ENCODE measurements at regions not wholly inside any gene's neighbourhood (a gene's known extent, or its start where the extent isn't known, plus 50 kb on each side); places are given as distances from the start of the nearest gene placed in this dataset.

- CTCF ChIA-PET = no interaction called here
These were observed 466.4 kb upstream of the ACVR2A start for GRCh38 chr2:147378403-147378802.

GRCh38 chr2:147375073-147375472, 469.8 kb upstream of the ACVR2A start:
- ChIA-PET CTCF (no interaction called here), POLR2A (no interaction called here)
- H3K27ac Mint-ChIP-seq = no peak overlapping the region
- ATAC-seq (ENCODE audit: low read depth) (no peak), DNase-seq (no peak)
- H3K36me3 Mint-ChIP-seq (ENCODE audit: low read depth) = no peaks in the 10 kb centered on the region
- TF ChIP-seq CTCF (IDR thresholded peaks at IDR 0.05) = no peak
- H3K4me1 Mint-ChIP-seq = no peaks in the 10 kb centered on the region
- intact Hi-C loops (cut with micrococcal nuclease) = no loop called here
- no peaks in the 10 kb centered on the region for H3K9me3 Mint-ChIP-seq
- no peaks in the 10 kb centered on the region for H3K27me3 Mint-ChIP-seq
- H3K4me3 Mint-ChIP-seq = no peak overlapping the region

More at GRCh38 chr2:147378403-147378802, 466.4 kb upstream of the ACVR2A start:
- Mint-ChIP-seq H3K36me3 (ENCODE audit: low read depth) (no peaks in the 10 kb centered on the region), H3K9me3 (no peaks in the 10 kb centered on the region), H3K4me3 (no peak overlapping the region), H3K27ac (no peak overlapping the region), H3K4me1 (no peaks in the 10 kb centered on the region), H3K27me3 (no peaks in the 10 kb centered on the region)
- intact Hi-C loops (cut with micrococcal nuclease) = no loop called here
- TF ChIP-seq CTCF (IDR thresholded peaks at IDR 0.05) = no peak
- DNase-seq = no peak
- ATAC-seq (ENCODE audit: low read depth) = no peak
- POLR2A ChIA-PET = no interaction called here

- no peaks in the 10 kb centered on the region for H3K27me3 Mint-ChIP-seq
These were observed 470.4 kb upstream of the ACVR2A start for GRCh38 chr2:147374423-147374811.

GRCh38 chr2:147373800-147374422, 470.9 kb upstream of the ACVR2A start:
- Mint-ChIP-seq H3K27ac (no peak overlapping the region), H3K36me3 (ENCODE audit: low read depth) (no peaks in the 10 kb centered on the region), H3K4me3 (no peak overlapping the region), H3K9me3 (no peaks in the 10 kb centered on the region), H3K27me3 (no peaks in the 10 kb centered on the region), H3K4me1 (no peaks in the 10 kb centered on the region)
- TF ChIP-seq CTCF (IDR thresholded peaks at IDR 0.05) = no peak
- CTCF ChIA-PET = no interaction called here
- intact Hi-C loops (cut with micrococcal nuclease) = no loop called here
- ATAC-seq (ENCODE audit: low read depth) (no peak), DNase-seq (no peak)
- POLR2A ChIA-PET = no interaction called here

More at GRCh38 chr2:147374423-147374811, 470.4 kb upstream of the ACVR2A start:
- ChIA-PET POLR2A (no interaction called here), CTCF (no interaction called here)
- no peak for TF ChIP-seq CTCF (IDR thresholded peaks at IDR 0.05)
- H3K36me3 Mint-ChIP-seq (ENCODE audit: low read depth) = no peaks in the 10 kb centered on the region
- no peaks in the 10 kb centered on the region for H3K4me1 Mint-ChIP-seq
- intact Hi-C loops (cut with micrococcal nuclease) = no loop called here
- H3K27ac Mint-ChIP-seq = no peak overlapping the region
- H3K9me3 Mint-ChIP-seq = no peaks in the 10 kb centered on the region
- ATAC-seq (ENCODE audit: low read depth) (no peak), DNase-seq (no peak)
- no peak overlapping the region for H3K4me3 Mint-ChIP-seq

GRCh38 chr2:147368306-147368705, 476.5 kb upstream of the ACVR2A start:
- no peak for TF ChIP-seq CTCF (IDR thresholded peaks at IDR 0.05)
- Mint-ChIP-seq H3K9me3 (no peaks in the 10 kb centered on the region), H3K4me1 (peaks cover 7% of the 10 kb centered on the region), H3K4me3 (no peak overlapping the region), H3K27me3 (no peaks in the 10 kb centered on the region), H3K27ac (no peak overlapping the region), H3K36me3 (ENCODE audit: low read depth) (no peaks in the 10 kb centered on the region)
- ATAC-seq (ENCODE audit: low read depth) (no peak), DNase-seq (no peak)
- intact Hi-C loops (cut with micrococcal nuclease) = no loop called here
- POLR2A ChIA-PET = no interaction called here
- CTCF ChIA-PET = no interaction called here
